ENCODE measurements at regions not wholly inside any gene's neighbourhood (a gene's known extent, or its start where the extent isn't known, plus 50 kb on each side); places are given as distances from the start of the nearest gene placed in this dataset.
"Not testable (repeated sequence)": the region's sequence is repeated elsewhere in the genome, so short reads cannot be mapped to it uniquely, and the experiment has no call there.

GRCh38 chr2:239866350-239866749 is 158.8 kb downstream of the NDUFA10 start:
- no peak for DNase-seq (ENCODE audit: low spot score)

- DNase-seq (ENCODE audit: low spot score) = not testable (repeated sequence)
These were observed 159.3 kb downstream of the NDUFA10 start for GRCh38 chr2:239865856-239866255.

DNA sequence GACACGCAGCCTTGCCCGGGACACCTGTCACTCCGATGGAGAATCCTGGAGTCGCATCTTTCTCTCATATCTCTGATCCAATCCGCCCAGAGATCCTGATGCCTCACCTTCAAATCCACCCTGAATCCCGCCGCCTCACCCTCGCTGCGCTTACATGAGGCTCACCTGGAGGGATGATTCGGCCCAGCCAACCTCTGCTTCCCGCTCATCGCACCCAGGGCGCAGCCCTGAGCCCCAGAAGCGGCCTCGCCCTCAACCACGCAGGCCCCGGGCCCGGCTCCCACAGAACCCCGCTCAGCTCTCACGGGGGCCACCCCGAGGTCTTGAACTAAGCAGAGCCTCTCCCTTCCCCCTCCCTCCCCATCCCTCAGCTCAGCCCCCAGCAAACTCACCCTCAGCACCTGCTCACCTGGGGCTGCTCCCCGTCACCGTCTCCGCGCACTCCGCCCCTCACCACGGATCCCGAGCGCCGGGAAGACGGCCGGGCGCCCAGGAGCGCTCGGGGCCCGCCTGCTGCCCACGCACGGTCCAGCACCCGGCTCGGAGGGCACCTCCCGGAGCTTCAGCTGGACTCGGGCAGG is 160.0 kb downstream of the NDUFA10 start:
- no peak for DNase-seq (ENCODE audit: low spot score)

GRCh38 chr2:239864247-239865058 is 160.7 kb downstream of the NDUFA10 start:
- DNase-seq (ENCODE audit: low spot score) = no peak

- no peak for DNase-seq (ENCODE audit: low spot score)
These were observed 162.5 kb downstream of the NDUFA10 start for GRCh38 chr2:239862613-239863012.

DNA sequence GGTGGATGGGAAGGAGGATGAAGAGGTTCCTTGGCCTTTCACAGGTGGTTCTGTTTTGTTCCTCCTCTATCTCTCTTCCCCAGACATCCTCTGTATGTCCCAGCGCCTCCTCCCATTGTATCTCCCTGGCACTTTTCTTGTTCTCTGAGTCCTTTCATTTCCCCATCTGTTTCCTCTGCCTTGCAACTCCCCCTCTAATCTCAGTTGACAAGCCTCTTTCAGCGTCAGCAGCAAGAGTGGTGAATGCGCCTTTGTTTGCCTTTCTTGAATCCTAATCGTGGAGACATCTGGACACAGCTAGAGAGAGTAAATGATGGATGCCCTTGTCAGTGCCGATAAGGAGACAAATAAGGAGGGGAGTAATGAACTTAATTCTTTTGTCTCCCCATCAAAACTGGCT is 167.0 kb downstream of the NDUFA10 start:
- DNase-seq (ENCODE audit: low spot score) = no peak

DNA sequence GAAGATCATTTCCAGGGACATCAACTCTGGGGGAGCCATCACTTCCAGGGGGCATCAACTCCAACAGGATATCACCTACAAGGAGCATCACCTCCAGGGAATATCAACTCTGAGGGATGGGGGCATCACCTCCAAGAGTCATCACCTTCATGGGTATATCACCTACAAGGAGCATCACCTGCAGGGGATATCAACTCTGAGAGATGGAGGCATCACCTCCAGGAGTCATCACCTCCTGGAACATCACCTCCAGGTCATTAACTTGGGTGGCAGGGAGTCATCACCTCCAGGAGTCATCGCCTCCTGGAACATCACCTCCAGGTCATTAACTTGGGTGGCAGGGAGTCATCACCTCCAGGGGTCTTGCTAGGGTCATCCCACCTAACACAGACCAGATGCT is 167.6 kb downstream of the NDUFA10 start:
- no peak for DNase-seq (ENCODE audit: low spot score)

- DNase-seq (ENCODE audit: low spot score) = no peak
These were observed 168.4 kb downstream of the NDUFA10 start for GRCh38 chr2:239856620-239857285.

DNA sequence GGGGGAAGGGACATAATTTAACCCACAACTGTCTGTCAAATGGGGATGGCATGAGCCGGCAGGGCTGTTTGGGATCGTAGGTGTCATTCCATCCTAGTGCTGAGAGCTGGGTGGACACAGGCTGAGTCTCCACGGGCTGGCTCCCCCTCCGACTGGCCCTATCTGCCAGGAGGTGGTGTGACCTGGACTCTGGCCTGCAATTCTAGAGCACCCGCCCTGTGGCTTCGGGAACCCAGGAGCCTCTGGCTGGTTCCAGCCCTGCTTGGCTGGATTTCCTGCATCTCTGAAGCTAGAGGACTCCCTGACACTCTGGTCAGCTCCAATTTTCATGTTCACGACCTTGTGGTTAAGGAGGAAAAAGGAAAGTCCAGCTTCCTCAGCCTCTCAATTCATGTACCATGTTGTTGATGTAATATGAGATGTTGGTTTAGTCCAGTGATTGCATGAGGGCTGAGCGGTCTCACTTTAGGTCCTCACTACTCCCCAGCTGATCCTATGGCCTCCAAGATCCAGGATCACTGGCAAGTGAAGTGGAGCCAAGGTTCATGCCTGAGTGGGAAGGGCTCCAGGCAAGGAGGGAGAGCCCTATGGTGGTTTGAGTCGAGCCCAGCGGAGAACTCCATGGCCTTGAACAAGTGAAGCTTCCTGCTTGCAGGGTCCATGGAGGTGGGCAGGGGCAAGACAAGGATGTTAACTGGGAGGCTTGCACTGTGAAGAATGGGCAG is 169.1 kb downstream of the NDUFA10 start:
- DNase-seq (ENCODE audit: low spot score) = no peak

GRCh38 chr2:239854596-239854995 is 170.5 kb downstream of the NDUFA10 start:
- DNase-seq (ENCODE audit: low spot score) = no peak

GRCh38 chr2:239853706-239854327 is 171.3 kb downstream of the NDUFA10 start:
- DNase-seq (ENCODE audit: low spot score) = no peak

- no peak for DNase-seq (ENCODE audit: low spot score)
These were observed 172.0 kb downstream of the NDUFA10 start for GRCh38 chr2:239853121-239853520.

DNA sequence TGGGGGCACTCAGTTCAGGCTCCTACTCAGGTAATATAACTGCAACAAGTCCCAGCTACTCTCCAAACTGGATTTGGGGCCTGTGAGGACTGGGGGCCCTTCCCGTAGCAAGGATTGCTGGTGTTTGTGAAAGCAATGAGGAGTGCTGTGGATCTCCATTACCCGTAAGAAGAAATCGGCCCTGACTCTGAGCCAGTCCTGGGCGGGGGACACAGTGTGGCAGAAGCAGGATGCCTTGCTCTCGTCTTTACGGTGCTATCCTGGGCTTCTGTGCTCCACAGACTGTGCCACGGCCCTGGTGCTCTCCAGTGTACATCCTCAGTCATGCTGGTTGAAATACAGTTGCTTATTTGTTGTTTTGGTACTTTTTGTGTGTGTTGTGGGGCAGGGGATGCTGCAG is 172.9 kb downstream of the NDUFA10 start:
- no peak for DNase-seq (ENCODE audit: low spot score)

GRCh38 chr2:239846789-239847676 is 178.1 kb downstream of the NDUFA10 start:
- peak; percentile 53 for DNase-seq (ENCODE audit: low spot score)

DNA sequence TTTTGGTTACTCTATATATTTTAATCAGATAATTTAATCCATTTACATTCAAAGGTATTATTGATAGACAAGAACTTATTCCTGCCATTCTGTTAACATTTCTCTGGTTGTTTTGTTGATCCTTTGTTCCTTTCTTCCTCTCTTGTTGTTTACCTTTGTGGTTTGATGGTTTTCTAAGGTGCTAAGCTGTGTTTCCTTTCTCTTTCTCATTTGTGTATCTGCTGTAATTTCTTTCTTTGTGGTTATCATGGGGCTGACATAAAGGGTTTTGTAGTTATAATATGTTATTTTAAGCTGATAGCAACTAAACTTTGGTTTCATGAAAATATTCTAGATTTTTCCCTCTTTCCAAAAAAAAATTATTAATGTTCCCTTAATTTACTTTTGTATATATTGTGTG is 179.2 kb downstream of the NDUFA10 start:
- DNase-seq (ENCODE audit: low spot score) = no peak

GRCh38 chr2:239839306-239839705 is 185.8 kb downstream of the NDUFA10 start:
- DNase-seq (ENCODE audit: low spot score) = no peak

DNA sequence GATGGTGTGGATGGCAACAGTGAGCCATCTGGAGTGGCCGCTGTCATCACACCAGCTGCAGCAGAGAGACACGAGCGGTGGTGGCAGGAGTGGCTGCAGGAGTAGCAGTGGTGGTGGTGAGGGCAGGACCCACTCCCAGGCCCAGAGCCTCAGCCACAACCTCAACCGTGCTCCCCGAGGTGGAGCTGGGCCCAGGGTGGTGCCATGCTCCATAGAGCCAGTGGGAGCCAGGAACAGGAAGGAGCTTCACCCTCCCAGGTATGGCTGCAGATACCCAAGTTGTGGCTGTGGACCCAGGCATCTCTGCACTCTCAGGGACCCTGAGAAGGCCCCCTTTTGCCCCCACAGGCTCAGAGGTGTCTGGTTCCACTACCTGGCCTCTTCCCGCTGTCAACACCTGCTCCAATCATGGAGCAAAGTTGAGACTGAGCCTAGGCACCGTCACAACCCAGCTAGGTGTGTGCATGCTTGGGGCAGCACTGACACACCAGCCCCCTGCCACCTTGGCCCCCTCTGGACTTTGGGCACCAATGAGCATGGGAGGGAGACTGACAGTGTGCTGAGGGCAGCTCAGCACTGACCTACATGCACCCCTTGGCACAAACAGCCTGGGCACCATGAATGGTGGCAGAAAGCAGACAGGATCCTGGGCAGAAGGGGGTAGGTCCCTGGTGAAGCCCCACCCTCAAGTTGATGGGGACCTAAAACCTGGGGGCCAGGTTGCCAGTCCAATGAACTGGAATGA is 188.9 kb downstream of the NDUFA10 start:
- DNase-seq (ENCODE audit: low spot score) = no peak

- no peak for DNase-seq (ENCODE audit: low spot score)
These were observed 190.1 kb downstream of the NDUFA10 start for GRCh38 chr2:239835056-239835455.

DNA sequence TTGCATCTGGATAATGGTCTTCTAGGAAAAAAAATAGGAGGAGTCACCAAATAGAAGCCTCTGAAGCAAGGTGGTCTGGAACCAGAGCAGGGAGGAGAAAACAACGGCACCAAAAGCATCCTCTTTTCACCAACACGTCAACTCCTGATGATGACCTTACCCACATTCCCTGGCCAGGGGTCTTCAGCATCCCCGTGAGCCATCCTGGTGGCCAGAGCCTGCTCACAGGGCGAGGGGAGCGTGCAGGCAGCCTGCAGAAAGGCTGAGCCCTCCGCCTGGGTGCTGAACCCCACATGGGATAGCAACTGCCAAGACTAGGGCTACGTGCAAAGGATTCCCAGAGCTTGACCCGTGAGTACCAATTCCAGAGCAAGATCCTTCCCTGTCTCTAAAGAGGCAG is 191.0 kb downstream of the NDUFA10 start:
- no peak for DNase-seq (ENCODE audit: low spot score)

Measured in SW480 (cell line).